IMR-90 (cell line): ENCODE measurements at regions not wholly inside any gene's neighbourhood (a gene's known extent, or its start where the extent isn't known, plus 50 kb on each side); places are given as distances from the start of the nearest gene placed in this dataset.

Experiments
- ATAC-seq: fragments of 200-7000 bp; cut with Tn5 transposase; 2 replicates; pipeline ENCODE4 v1.9.1; 2020; ENCODE audit warnings: low read depth, mild to moderate bottlenecking, moderate library complexity
- BruUV-seq: library from RNA; stranded (reverse); fragments of 400-500 nt; replicated peaks from 2 replicates; lab custom pipeline; 2021; lab: Mats Ljungman, UMichigan
- CTCF ChIA-PET: fragments of 300-600 bp; formaldehyde crosslinking; extraction: SDS; loops from one replicate; lab custom pipeline; 2021; ENCODE audit warnings: antibody characterized with exemption; lab: Yijun Ruan, JAX
- POLR2A ChIA-PET: fragments of 300-600 bp; sonication (Branson Sonifier 250); formaldehyde crosslinking; loops from one replicate; lab custom pipeline; 2022; ENCODE audit warnings: antibody characterized with exemption; ENCODE audit not compliant: unreplicated experiment; lab: Charles Lee
- DNase-seq: peaks from one replicate; pipeline ENCODE4 v3.0.0; 2013
- H2AFZ ChIP-seq: replicated peaks from 2 replicates; pipeline ENCODE3; 2013; ENCODE audit warnings: low read length, mild to moderate bottlenecking; ENCODE audit not compliant: poor library complexity
- H2AK5ac ChIP-seq: 2 replicates; pipeline ENCODE4 v1.6.1; 2013; ENCODE audit warnings: low read depth, low read length, inconsistent platforms
- H2AK9ac ChIP-seq: replicated peaks from 2 replicates; pipeline ENCODE3; 2013; ENCODE audit warnings: mild to moderate bottlenecking, low read depth, low read length, moderate library complexity; ENCODE audit not compliant: poor library complexity
- H2BK120ac ChIP-seq: 2 replicates; pipeline ENCODE4 v1.6.1; 2013; ENCODE audit warnings: low read depth, low read length, inconsistent platforms
- H2BK15ac ChIP-seq: 3 replicates; pipeline ENCODE4 v1.6.1; 2013; ENCODE audit warnings: low read depth, low read length, inconsistent platforms
- H2BK20ac ChIP-seq: 2 replicates; pipeline ENCODE4 v1.6.1; 2013; ENCODE audit warnings: low read depth, mild to moderate bottlenecking, inconsistent platforms, low read length, moderate library complexity
- H2BK5ac ChIP-seq: 2 replicates; pipeline ENCODE4 v1.6.1; 2013; ENCODE audit warnings: mild to moderate bottlenecking, low read depth, low read length, inconsistent platforms; ENCODE audit not compliant: poor library complexity, severe bottlenecking
- H3K14ac ChIP-seq: replicated peaks from 2 replicates; pipeline ENCODE4 v1.6.1; 2013; ENCODE audit warnings: low read depth, low read length, inconsistent platforms
- H3K18ac ChIP-seq: 2 replicates; pipeline ENCODE4 v1.6.1; 2013; ENCODE audit warnings: low read depth, low read length, control low read depth
- H3K23ac ChIP-seq: 2 replicates; pipeline ENCODE4 v1.6.1; 2013; ENCODE audit warnings: low read depth, low read length, inconsistent platforms
- H3K27ac ChIP-seq: 2 replicates; pipeline ENCODE4 v1.5.1; 2013; ENCODE audit warnings: mild to moderate bottlenecking, control low read depth, low read length; ENCODE audit not compliant: insufficient read depth
- H3K27me3 ChIP-seq: 2 replicates; pipeline ENCODE4 v1.6.1; 2013; ENCODE audit warnings: low read length; ENCODE audit not compliant: control insufficient read depth, insufficient read depth
- H3K36me3 ChIP-seq: 2 replicates; pipeline ENCODE4 v1.6.1; 2013; ENCODE audit warnings: low read length, mixed read lengths; ENCODE audit not compliant: control insufficient read depth, insufficient read depth
- H3K4ac ChIP-seq: 2 replicates; pipeline ENCODE4 v1.6.1; 2013; ENCODE audit warnings: low read depth, low read length, inconsistent platforms
- H3K4me1 ChIP-seq: 2 replicates; pipeline ENCODE4 v1.6.1; 2013; ENCODE audit warnings: low read length, mixed read lengths; ENCODE audit not compliant: control insufficient read depth, insufficient read depth
- H3K4me2 ChIP-seq: 2 replicates; pipeline ENCODE4 v1.6.1; 2013; ENCODE audit warnings: low read depth, mild to moderate bottlenecking, control low read depth, low read length, moderate library complexity
- H3K4me3 ChIP-seq: 2 replicates; pipeline ENCODE4 v1.5.1; 2013; ENCODE audit warnings: low read depth, mild to moderate bottlenecking, control low read depth, low read length, moderate library complexity; ENCODE audit not compliant: insufficient read depth
- H3K56ac ChIP-seq: 2 replicates; pipeline ENCODE4 v1.6.1; 2013; ENCODE audit warnings: low read length, inconsistent platforms; ENCODE audit not compliant: insufficient read depth; ENCODE audit errors: extremely low read depth
- H3K79me1 ChIP-seq, 2 experiments: 2 replicates each; pipeline ENCODE4 v1.6.1; 2013; ENCODE audit warnings: low read length in 2 of 2, inconsistent platforms in 1 of 2, low read depth in 1 of 2
- H3K9ac ChIP-seq: 2 replicates; pipeline ENCODE4 v1.6.1; 2013; ENCODE audit warnings: low read depth, low read length, control low read depth
- H3K9me1 ChIP-seq: 2 replicates; pipeline ENCODE4 v1.6.1; 2013; ENCODE audit warnings: low read length, inconsistent platforms; ENCODE audit not compliant: insufficient read depth
- H3K9me3 ChIP-seq: 2 replicates; pipeline ENCODE4 v1.6.1; 2013; ENCODE audit warnings: low read length; ENCODE audit not compliant: control insufficient read depth, insufficient read depth
- H4K20me1 ChIP-seq: 2 replicates; pipeline ENCODE4 v1.6.1; 2013; ENCODE audit warnings: low read length, inconsistent platforms; ENCODE audit not compliant: insufficient read depth
- H4K5ac ChIP-seq: 2 replicates; pipeline ENCODE4 v1.6.1; 2013; ENCODE audit warnings: mild to moderate bottlenecking, low read depth, low read length, control low read depth
- H4K8ac ChIP-seq, 2 experiments: 2 replicates each; pipeline ENCODE4 v1.6.1; 2013; ENCODE audit warnings: low read depth in 2 of 2, low read length in 2 of 2, control low read depth in 1 of 2, inconsistent platforms in 1 of 2
- H4K91ac ChIP-seq: 2 replicates; pipeline ENCODE4 v1.6.1; 2013; ENCODE audit warnings: low read depth, low read length, inconsistent platforms; ENCODE audit not compliant: insufficient read depth
- FOS ChIP-seq: fragments of 150-350 bp; IDR thresholded peaks from 2 replicates; pipeline ENCODE4 v1.6.1; 2016; ENCODE audit warnings: low read depth, low read length
- MXI1 ChIP-seq: IDR thresholded peaks from 2 replicates; pipeline ENCODE4 v1.6.1; 2012; ENCODE audit warnings: low read depth, mild to moderate bottlenecking, low read length, moderate library complexity, borderline replicate concordance
- NFE2L2 ChIP-seq: fragments of 150-350 bp; IDR thresholded peaks from 2 replicates; pipeline ENCODE4 v1.6.1; 2016; ENCODE audit warnings: low read depth, mild to moderate bottlenecking, low read length
- RCOR1 ChIP-seq: IDR thresholded peaks from 2 replicates; pipeline ENCODE4 v1.6.1; 2012; ENCODE audit warnings: mild to moderate bottlenecking, low read length, improper control_type of control experiment; ENCODE audit not compliant: insufficient replicate concordance
- WGBS, 2 experiments: methylation state at CpG; one replicate each; pipeline versions ENCODE4 v1.1.5 to v1.1.7; 2013; ENCODE audit warnings: missing lambda C conversion rate in 2 of 2; ENCODE audit not compliant: insufficient read length in 1 of 2; ENCODE audit errors: extremely low coverage in 2 of 2; 5-methylcytosine and 5-hydroxymethylcytosine counted together
- dilution Hi-C: fragments of 300-500 bp; cut with HindIII; formaldehyde crosslinking; loops from one replicate; pipeline ENCODE4 v1.14.3; 2018; ENCODE audit warnings: low sequenced_read_pairs; ENCODE audit not compliant: unreplicated experiment
- in situ Hi-C: fragments of 300-500 bp; cut with MboI; formaldehyde crosslinking; loops from 3 replicates; pipeline ENCODE4 v1.14.3; 2019; ENCODE audit warnings: low sequenced_read_pairs, inconsistent platforms, mixed read lengths
- intact Hi-C: fragments of 100-400 bp; cut with micrococcal nuclease; formaldehyde crosslinking; loops from 2 replicates; pipeline ENCODE4 v1.10.0; 2022

- Histone ChIP-seq H2BK120ac (peak overlapping the region; percentile 94), H3K4me3 (no peak overlapping the region), H2BK20ac (peak overlapping the region; percentile 94; the same call in 1 of the 2 replicates), H3K18ac (peak overlapping the region; percentile 60), H3K9me1 (peaks cover 17% of the 10 kb centered on the region), H4K8ac (peak overlapping the region; percentile 55 to 91), H2BK5ac (peak overlapping the region; percentile 78), H3K56ac (peak overlapping the region; percentile 28; the same call in 1 of the 2 replicates), H4K5ac (peak overlapping the region; percentile 49), H2AK9ac (no peak overlapping the region), H3K4me2 (no peak overlapping the region), H3K14ac (peak overlapping the region; percentile 73), H4K20me1 (no peaks in the 10 kb centered on the region), H4K91ac (peak overlapping the region; percentile 82), H2AK5ac (peak overlapping the region; percentile 93; the same call in 1 of the 2 replicates), H3K4ac (peak overlapping the region; percentile 91; the same call in 1 of the 2 replicates), H2BK15ac (peak overlapping the region; percentile 81; the same call in 2 of the 3 replicates), H3K79me1 (0 out of 4 replicates have a peak, but pooled peaks cover 0 to 4% of the 10 kb centered on the region in 2 experiments), H3K9ac (no peak overlapping the region), H3K27me3 (no peaks in the 10 kb centered on the region), H2AFZ (no peak overlapping the region), H3K27ac (peak overlapping the region; percentile 67), H3K9me3 (no peaks in the 10 kb centered on the region), H3K36me3 (no peaks in the 10 kb centered on the region), H3K23ac (peak overlapping the region; percentile 71; the same call in 1 of the 2 replicates), H3K4me1 (peaks cover 26% of the 10 kb centered on the region)
- in situ Hi-C loops (loop anchor here (5.0 to 10.0 kb wide), 2 partner anchors 243 to 521 kb away; no protein-coding TSS in a partner anchor), dilution Hi-C loops (no loop called here), intact Hi-C loops (loop anchor here (10.0 kb wide), 1 partner anchor 351 kb away; no protein-coding TSS in a partner anchor)
- POLR2A ChIA-PET = interaction anchor here (0.6 kb wide), 1 partner anchor 29 kb away, joined by 6 read pairs; no protein-coding TSS in a partner anchor
- CTCF ChIA-PET = interaction anchor here (1.3 kb wide), 1 partner anchor 72 kb away, joined by 3 read pairs; no protein-coding TSS in a partner anchor
- no CpG with 5 or more reads among the region's 5 CpGs for WGBS, 2 experiments
- TF ChIP-seq MXI1 (no peak), FOS (peak; percentile 43; the same call in 1 of the 2 replicates), NFE2L2 (no peak), RCOR1 (no peak)
- BruUV-seq = no TSS peak
- no peak for ATAC-seq
- peak; percentile 67 for DNase-seq
Observed at GRCh38 chr4:140255467-140255866, 101.5 kb upstream of the MAML3 start.
